ENCODE measurements at regions not wholly inside any gene's neighbourhood (a gene's known extent, or its start where the extent isn't known, plus 50 kb on each side); places are given as distances from the start of the nearest gene placed in this dataset.

- H3K4me3 ChIP-seq, result no peak overlapping the region
These were observed 150.4 kb downstream of the ZNF664 start for GRCh38 chr12:124123296-124124000.

GRCh38 chr12:124125203-124125871, 152.3 kb downstream of the ZNF664 start:
- no peaks in the 10 kb centered on the region for H3K79me2 ChIP-seq (ENCODE audit: insufficient read depth)
- no peak overlapping the region for H2AFZ ChIP-seq
- H3K4me3 ChIP-seq, result no peak overlapping the region
- H3K9me2 ChIP-seq (ENCODE audit: insufficient read depth), result no peaks in the 10 kb centered on the region
- DNase-seq, result no peak
- H3K4me2 ChIP-seq (ENCODE audit: unreplicated experiment), result no peak overlapping the region
- no peaks in the 10 kb centered on the region for H3K36me3 ChIP-seq (ENCODE audit: low read depth)
- WGBS, 2 experiments (ENCODE audit: low coverage in 1 of 2, low lambda C conversion rate in 2 of 2, missing lambda C conversion rate in 2 of 2), result 75 to 76% methylated on average over 10 of the region's 10 CpGs
- H3K27me3 ChIP-seq (replicated peaks; ENCODE audit: insufficient read depth), result 0 out of 2 replicates have a peak, but pooled peaks cover 5% of the 10 kb centered on the region
- H4K20me1 ChIP-seq (ENCODE audit: insufficient read depth), result no peaks in the 10 kb centered on the region
- no peaks in the 10 kb centered on the region for H3K9me3 ChIP-seq (ENCODE audit: low read depth)
- H3F3A ChIP-seq (ENCODE audit: insufficient read depth), result no peaks in the 10 kb centered on the region
- no peak for TF ChIP-seq EZH2 (IDR thresholded peaks at IDR 0.05; ENCODE audit: insufficient read depth, poor library complexity, severe bottlenecking)
- H3K4me1 ChIP-seq (ENCODE audit: insufficient read depth), result no peaks in the 10 kb centered on the region
- in situ Hi-C loops (cut with MboI), result no loop called here
- H3K27ac ChIP-seq, result no peak overlapping the region
- H3K9ac ChIP-seq, result no peak overlapping the region

More at GRCh38 chr12:124123296-124124000, 150.4 kb downstream of the ZNF664 start:
- no peak overlapping the region for H2AFZ ChIP-seq
- H3F3A ChIP-seq (ENCODE audit: insufficient read depth), result no peaks in the 10 kb centered on the region
- H3K4me2 ChIP-seq (ENCODE audit: unreplicated experiment), result no peak overlapping the region
- in situ Hi-C loops (cut with MboI), result no loop called here
- H4K20me1 ChIP-seq (ENCODE audit: insufficient read depth), result no peaks in the 10 kb centered on the region
- TF ChIP-seq EZH2phosphoT487 (IDR thresholded peaks at IDR 0.05; ENCODE audit: insufficient read depth, low read depth) (no peak), EZH2 (IDR thresholded peaks at IDR 0.05; ENCODE audit: insufficient read depth, poor library complexity, severe bottlenecking) (no peak)
- H3K4me1 ChIP-seq (ENCODE audit: insufficient read depth), result no peaks in the 10 kb centered on the region
- DNase-seq, result no peak
- 67% methylated on average over 10 of the region's 10 CpGs for WGBS, 2 experiments (ENCODE audit: low coverage in 1 of 2, low lambda C conversion rate in 2 of 2, missing lambda C conversion rate in 2 of 2)
- H3K79me2 ChIP-seq (ENCODE audit: insufficient read depth), result no peaks in the 10 kb centered on the region
- no peaks in the 10 kb centered on the region for H3K36me3 ChIP-seq (ENCODE audit: low read depth)
- H3K9me2 ChIP-seq (ENCODE audit: insufficient read depth), result no peaks in the 10 kb centered on the region
- no peaks in the 10 kb centered on the region for H3K9me3 ChIP-seq (ENCODE audit: low read depth)
- 0 out of 2 replicates have a peak, but pooled peaks cover 5% of the 10 kb centered on the region for H3K27me3 ChIP-seq (replicated peaks; ENCODE audit: insufficient read depth)
- no peak overlapping the region for H3K9ac ChIP-seq
- no peak overlapping the region for H3K27ac ChIP-seq

- Histone ChIP-seq H3K36me3 (ENCODE audit: low read depth) (no peaks in the 10 kb centered on the region), H3K4me2 (ENCODE audit: unreplicated experiment) (no peak overlapping the region), H2AFZ (no peak overlapping the region), H3K79me2 (ENCODE audit: insufficient read depth) (no peaks in the 10 kb centered on the region), H4K20me1 (ENCODE audit: insufficient read depth) (no peaks in the 10 kb centered on the region), H3F3A (ENCODE audit: insufficient read depth) (no peaks in the 10 kb centered on the region), H3K9me3 (ENCODE audit: low read depth) (no peaks in the 10 kb centered on the region), H3K9me2 (ENCODE audit: insufficient read depth) (no peaks in the 10 kb centered on the region), H3K27ac (no peak overlapping the region), H3K4me3 (no peak overlapping the region), H3K27me3 (replicated peaks; ENCODE audit: insufficient read depth) (peaks cover 5% of the 10 kb centered on the region; the same call in 1 of the 2 replicates), H3K4me1 (ENCODE audit: insufficient read depth) (no peaks in the 10 kb centered on the region), H3K9ac (no peak overlapping the region)
- no peak for DNase-seq
- in situ Hi-C loops (cut with MboI), result no loop called here
- TF ChIP-seq EZH2phosphoT487 (IDR thresholded peaks at IDR 0.05; ENCODE audit: insufficient read depth, low read depth) (no peak), EZH2 (IDR thresholded peaks at IDR 0.05; ENCODE audit: insufficient read depth, poor library complexity, severe bottlenecking) (no peak)
- 16 to 17% methylated on average over 15 of the region's 15 CpGs for WGBS, 2 experiments (ENCODE audit: low coverage in 1 of 2, low lambda C conversion rate in 2 of 2, missing lambda C conversion rate in 2 of 2)
These were observed 154.1 kb downstream of the ZNF664 start for GRCh38 chr12:124126950-124127655.

- Histone ChIP-seq H3K4me2 (ENCODE audit: unreplicated experiment) (no peak overlapping the region), H3K4me3 (no peak overlapping the region), H4K20me1 (ENCODE audit: insufficient read depth) (no peaks in the 10 kb centered on the region), H3K27me3 (replicated peaks; ENCODE audit: insufficient read depth) (peaks cover 5% of the 10 kb centered on the region; the same call in 1 of the 2 replicates), H3K9me3 (ENCODE audit: low read depth) (no peaks in the 10 kb centered on the region), H3K9ac (no peak overlapping the region), H3K9me2 (ENCODE audit: insufficient read depth) (no peaks in the 10 kb centered on the region), H3F3A (ENCODE audit: insufficient read depth) (no peaks in the 10 kb centered on the region), H3K79me2 (ENCODE audit: insufficient read depth) (no peaks in the 10 kb centered on the region), H3K36me3 (ENCODE audit: low read depth) (no peaks in the 10 kb centered on the region), H3K27ac (no peak overlapping the region), H2AFZ (no peak overlapping the region), H3K4me1 (ENCODE audit: insufficient read depth) (no peaks in the 10 kb centered on the region)
- TF ChIP-seq EZH2 (IDR thresholded peaks at IDR 0.05; ENCODE audit: insufficient read depth, poor library complexity, severe bottlenecking), result no peak
- no peak for TF ChIP-seq EZH2phosphoT487 (IDR thresholded peaks at IDR 0.05; ENCODE audit: insufficient read depth, low read depth)
- 78 to 83% methylated on average over 9 of the region's 9 CpGs for WGBS, 2 experiments (ENCODE audit: low coverage in 1 of 2, low lambda C conversion rate in 2 of 2, missing lambda C conversion rate in 2 of 2)
- DNase-seq, result no peak
- in situ Hi-C loops (cut with MboI), result no loop called here
These were observed 156.1 kb downstream of the ZNF664 start for GRCh38 chr12:124129132-124129531.

Measured in GM23248 (cell line).